Endothelial cell of umbilical vein (primary cell): ENCODE measurements at regions not wholly inside any gene's neighbourhood (a gene's known extent, or its start where the extent isn't known, plus 50 kb on each side); places are given as distances from the start of the nearest gene placed in this dataset.
"Not testable (repeated sequence)": the region's sequence is repeated elsewhere in the genome, so short reads cannot be mapped to it uniquely, and the experiment has no call there.

Experiments
- CTCF ChIP-seq, 2 donors: IDR thresholded peaks; 1 replicate in 1 of 2; 2 replicates in 1 of 2; pipeline ENCODE4 v1.5.1; 2011; ENCODE audit warnings: low read length in 2 of 2, mild to moderate bottlenecking in 2 of 2, moderate library complexity in 2 of 2, control low read depth in 1 of 2, inconsistent platforms in 1 of 2, low read depth in 1 of 2; ENCODE audit not compliant: insufficient read depth in 1 of 2; ENCODE audit errors: extremely low read depth in 1 of 2
- FOS ChIP-seq: IDR thresholded peaks from 2 replicates; pipeline ENCODE4 v1.6.1; 2011; ENCODE audit warnings: mild to moderate bottlenecking, low read length, moderate library complexity, borderline replicate concordance; ENCODE audit not compliant: insufficient read depth
- POLR2A ChIP-seq: IDR thresholded peaks from 2 replicates; pipeline ENCODE4 v1.6.1; 2012; ENCODE audit warnings: low read depth, mild to moderate bottlenecking, control low read depth, low read length

DNA sequence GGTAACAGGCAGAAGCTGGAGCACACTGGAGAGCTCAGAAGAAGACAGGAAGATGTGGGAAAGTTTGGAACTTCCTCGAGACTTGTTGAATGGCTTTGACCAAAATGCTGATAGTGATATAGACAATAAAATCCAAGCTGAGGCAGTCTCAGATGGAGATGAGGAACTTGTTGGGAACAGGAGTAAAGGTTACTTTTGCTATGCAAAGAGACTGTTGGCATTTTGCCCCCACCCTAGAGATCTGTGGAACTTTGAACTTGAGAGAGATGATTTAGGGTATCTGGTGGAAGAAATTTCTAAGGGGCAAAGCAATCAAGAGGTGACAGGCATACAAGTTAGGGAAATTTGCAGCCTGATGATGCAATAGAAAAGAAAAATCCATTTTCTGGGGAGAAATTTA is 493.5 kb downstream of the CHSY3 start:
- TF ChIP-seq CTCF (IDR thresholded peaks at IDR 0.05; ENCODE audit: extremely low read depth in 1 of 2, insufficient read depth in 1 of 2, low read depth in 1 of 2, low read length in 2 of 2); POLR2A; FOS: not testable (repeated sequence)
